HEK293 (cell line): ENCODE measurements at regions not wholly inside any gene's neighbourhood (a gene's known extent, or its start where the extent isn't known, plus 50 kb on each side); places are given as distances from the start of the nearest gene placed in this dataset.

Experiments
- CTCF ChIP-seq: fragments of 450-650 bp; formaldehyde crosslinking; IDR thresholded peaks from 2 replicates; pipeline ENCODE4 v1.5.1; 2016; ENCODE audit warnings: missing biosample characterization, missing genetic modification characterization
- ZBTB7A ChIP-seq: fragments of 450-650 bp; formaldehyde crosslinking; IDR thresholded peaks from 2 replicates; pipeline ENCODE4 v1.5.1; 2016; ENCODE audit warnings: low read depth, missing biosample characterization, missing genetic modification characterization
- ZNF785 ChIP-seq: fragments of 450-650 bp; formaldehyde crosslinking; IDR thresholded peaks from 2 replicates; pipeline ENCODE4 v1.5.1; 2016; ENCODE audit warnings: missing biosample characterization, missing genetic modification characterization

- TF ChIP-seq ZBTB7A, result no peak
- no peak for TF ChIP-seq CTCF (tag by site-specific recombination)
- no peak for TF ChIP-seq ZNF785 (tag by site-specific recombination)
Observed at GRCh38 chr10:81314471-81314870, 560.5 kb upstream of the NRG3 start.
